Pulmonary artery endothelial cell (primary cell): ENCODE measurements at regions not wholly inside any gene's neighbourhood (a gene's known extent, or its start where the extent isn't known, plus 50 kb on each side); places are given as distances from the start of the nearest gene placed in this dataset.
"Not testable (repeated sequence)": the region's sequence is repeated elsewhere in the genome, so short reads cannot be mapped to it uniquely, and the experiment has no call there.

Experiments used
- DNase-seq: peaks from one replicate; pipeline ENCODE4 v3.0.0-alpha.2; 2011; ENCODE audit warnings: low read depth, low spot score

GRCh38 chr10:10755490-10755889 lies 262.2 kb upstream of the CELF2 start:
- DNase-seq = no peak

- no peak for DNase-seq
Measured at GRCh38 chr10:10758306-10758705, 259.4 kb upstream of the CELF2 start.

GRCh38 chr10:10759806-10760205 lies 257.9 kb upstream of the CELF2 start:
- DNase-seq = not testable (repeated sequence)

GRCh38 chr10:10765017-10765416 lies 252.7 kb upstream of the CELF2 start:
- no peak for DNase-seq

GRCh38 chr10:10772411-10772810 lies 245.3 kb upstream of the CELF2 start:
- DNase-seq = no peak

- no peak for DNase-seq
Measured at GRCh38 chr10:10772874-10773508, 244.7 kb upstream of the CELF2 start.

- DNase-seq = no peak
Measured at GRCh38 chr10:10774416-10774815, 243.3 kb upstream of the CELF2 start.

- DNase-seq = no peak
Measured at GRCh38 chr10:10776363-10776762, 241.3 kb upstream of the CELF2 start.

- DNase-seq = no peak
Measured at GRCh38 chr10:10777279-10777678, 240.4 kb upstream of the CELF2 start.

- DNase-seq = no peak
Measured at GRCh38 chr10:10777723-10778122, 239.9 kb upstream of the CELF2 start.

- no peak for DNase-seq
Measured at GRCh38 chr10:10778959-10779358, 238.7 kb upstream of the CELF2 start.

GRCh38 chr10:10779511-10779910 lies 238.2 kb upstream of the CELF2 start:
- DNase-seq = no peak

- DNase-seq = no peak
Measured at GRCh38 chr10:10780746-10781145, 236.9 kb upstream of the CELF2 start.

- DNase-seq = no peak
Measured at GRCh38 chr10:10782603-10783002, 235.1 kb upstream of the CELF2 start.

- no peak for DNase-seq
Measured at GRCh38 chr10:10785627-10786026, 232.0 kb upstream of the CELF2 start.

- no peak for DNase-seq
Measured at GRCh38 chr10:10786109-10787090, 231.3 kb upstream of the CELF2 start.

- DNase-seq = no peak
Measured at GRCh38 chr10:10787586-10787985, 230.1 kb upstream of the CELF2 start.

GRCh38 chr10:10788761-10789160 lies 228.9 kb upstream of the CELF2 start:
- no peak for DNase-seq

GRCh38 chr10:10791869-10792268 lies 225.8 kb upstream of the CELF2 start:
- DNase-seq = no peak

- DNase-seq = peak; percentile 91
Measured at GRCh38 chr10:10792681-10793080, 225.0 kb upstream of the CELF2 start.

GRCh38 chr10:10794046-10794445 lies 223.6 kb upstream of the CELF2 start:
- DNase-seq = no peak

GRCh38 chr10:10794791-10795191 lies 222.9 kb upstream of the CELF2 start:
- no peak for DNase-seq
